ENCODE measurements at regions not wholly inside any gene's neighbourhood (a gene's known extent, or its start where the extent isn't known, plus 50 kb on each side); places are given as distances from the start of the nearest gene placed in this dataset.

GRCh38 chr6:21524201-21524600, 69.3 kb upstream of the SOX4 start:
- no peak for TF ChIP-seq POLR2A (IDR thresholded peaks at IDR 0.05)
- no peak for TF ChIP-seq CTCF (IDR thresholded peaks at IDR 0.05)

Data from Peyer's patch (tissue), 4 donors.